IPS-18a (cell line): ENCODE measurements at regions not wholly inside any gene's neighbourhood (a gene's known extent, or its start where the extent isn't known, plus 50 kb on each side); places are given as distances from the start of the nearest gene placed in this dataset.
"Not testable (repeated sequence)": the region's sequence is repeated elsewhere in the genome, so short reads cannot be mapped to it uniquely, and the experiment has no call there.

Experiments used
- H3K27ac ChIP-seq: one replicate; pipeline ENCODE4 v1.5.1; 2013; ENCODE audit warnings: low read length
- H3K27me3 ChIP-seq: one replicate; pipeline ENCODE4 v1.6.1; 2013; ENCODE audit warnings: mild to moderate bottlenecking, low read length; ENCODE audit not compliant: control insufficient read depth, insufficient read depth
- H3K36me3 ChIP-seq: one replicate; pipeline ENCODE4 v1.6.1; 2013; ENCODE audit warnings: low read depth, low read length; ENCODE audit not compliant: control insufficient read depth
- H3K4me1 ChIP-seq: one replicate; pipeline ENCODE4 v1.6.1; 2013; ENCODE audit warnings: low read depth, low read length; ENCODE audit not compliant: control insufficient read depth
- H3K4me3 ChIP-seq: one replicate; pipeline ENCODE4 v1.5.1; 2013; ENCODE audit warnings: low read length
- H3K9ac ChIP-seq: one replicate; pipeline ENCODE4 v1.6.1; 2013; ENCODE audit warnings: mild to moderate bottlenecking, low read length, moderate library complexity
- H3K9me3 ChIP-seq: one replicate; pipeline ENCODE4 v1.6.1; 2013; ENCODE audit warnings: low read depth, low read length; ENCODE audit not compliant: control insufficient read depth

- H3K36me3 ChIP-seq, result no peaks in the 10 kb centered on the region
- no peaks in the 10 kb centered on the region for H3K9me3 ChIP-seq
- H3K27me3 ChIP-seq, result no peaks in the 10 kb centered on the region
- no peaks in the 10 kb centered on the region for H3K4me1 ChIP-seq
- no peak overlapping the region for H3K27ac ChIP-seq
- no peak overlapping the region for H3K4me3 ChIP-seq
- no peak overlapping the region for H3K9ac ChIP-seq
Observed at GRCh38 chr2:167817908-167818307, 429.5 kb downstream of the STK39 start.

GRCh38 chr2:167817422-167817821 lies 430.0 kb downstream of the STK39 start:
- H3K4me1 ChIP-seq, result no peaks in the 10 kb centered on the region
- H3K36me3 ChIP-seq, result no peaks in the 10 kb centered on the region
- H3K27me3 ChIP-seq, result no peaks in the 10 kb centered on the region
- H3K4me3 ChIP-seq, result no peak overlapping the region
- H3K9me3 ChIP-seq, result no peaks in the 10 kb centered on the region
- H3K9ac ChIP-seq, result no peak overlapping the region
- H3K27ac ChIP-seq, result no peak overlapping the region

- Histone ChIP-seq H3K4me1 (no peaks in the 10 kb centered on the region), H3K4me3 (no peak overlapping the region), H3K9me3 (no peaks in the 10 kb centered on the region), H3K27me3 (no peaks in the 10 kb centered on the region), H3K9ac (no peak overlapping the region), H3K27ac (no peak overlapping the region), H3K36me3 (no peaks in the 10 kb centered on the region)
Observed at GRCh38 chr2:167816874-167817290, 430.5 kb downstream of the STK39 start.

GRCh38 chr2:167814881-167815718 lies 432.3 kb downstream of the STK39 start:
- no peak overlapping the region for H3K27ac ChIP-seq
- no peaks in the 10 kb centered on the region for H3K27me3 ChIP-seq
- no peaks in the 10 kb centered on the region for H3K4me1 ChIP-seq
- H3K36me3 ChIP-seq, result no peaks in the 10 kb centered on the region
- no peaks in the 10 kb centered on the region for H3K9me3 ChIP-seq
- no peak overlapping the region for H3K4me3 ChIP-seq
- H3K9ac ChIP-seq, result no peak overlapping the region

GRCh38 chr2:167814482-167814880 lies 432.9 kb downstream of the STK39 start:
- H3K4me1 ChIP-seq, H3K27ac ChIP-seq, H3K27me3 ChIP-seq, H3K9me3 ChIP-seq, H3K36me3 ChIP-seq, H3K9ac ChIP-seq, H3K4me3 ChIP-seq: not testable (repeated sequence)

GRCh38 chr2:167809799-167810198 lies 437.6 kb downstream of the STK39 start:
- not testable (repeated sequence) for H3K36me3 ChIP-seq, H3K27ac ChIP-seq, H3K4me1 ChIP-seq, H3K4me3 ChIP-seq, H3K9ac ChIP-seq, H3K9me3 ChIP-seq, H3K27me3 ChIP-seq

- Histone ChIP-seq H3K27ac (no peak overlapping the region), H3K36me3 (no peaks in the 10 kb centered on the region), H3K4me1 (peaks cover 7% of the 10 kb centered on the region), H3K27me3 (no peaks in the 10 kb centered on the region), H3K9ac (no peak overlapping the region), H3K9me3 (no peaks in the 10 kb centered on the region), H3K4me3 (no peak overlapping the region)
Observed at GRCh38 chr2:167803449-167803988, 443.9 kb downstream of the STK39 start.

GRCh38 chr2:167794554-167795255 lies 452.7 kb downstream of the STK39 start:
- Histone ChIP-seq H3K36me3 (no peaks in the 10 kb centered on the region), H3K4me1 (peaks cover 23% of the 10 kb centered on the region), H3K9me3 (no peaks in the 10 kb centered on the region), H3K9ac (no peak overlapping the region), H3K27me3 (no peaks in the 10 kb centered on the region), H3K27ac (no peak overlapping the region), H3K4me3 (no peak overlapping the region)

- Histone ChIP-seq H3K27me3 (no peaks in the 10 kb centered on the region), H3K4me3 (no peak overlapping the region), H3K9me3 (no peaks in the 10 kb centered on the region), H3K27ac (no peak overlapping the region), H3K4me1 (peaks cover 23% of the 10 kb centered on the region), H3K36me3 (no peaks in the 10 kb centered on the region), H3K9ac (no peak overlapping the region)
Observed at GRCh38 chr2:167793725-167794124, 453.7 kb downstream of the STK39 start.

- Histone ChIP-seq H3K27me3 (no peaks in the 10 kb centered on the region), H3K9me3 (no peaks in the 10 kb centered on the region), H3K36me3 (no peaks in the 10 kb centered on the region), H3K9ac (no peak overlapping the region), H3K27ac (no peak overlapping the region), H3K4me1 (peaks cover 23% of the 10 kb centered on the region), H3K4me3 (no peak overlapping the region)
Observed at GRCh38 chr2:167792126-167792525, 455.3 kb downstream of the STK39 start.

GRCh38 chr2:167790781-167791450 lies 456.5 kb downstream of the STK39 start:
- no peak overlapping the region for H3K9ac ChIP-seq
- H3K4me1 ChIP-seq, result peaks cover 27% of the 10 kb centered on the region
- no peak overlapping the region for H3K27ac ChIP-seq
- H3K4me3 ChIP-seq, result no peak overlapping the region
- no peaks in the 10 kb centered on the region for H3K9me3 ChIP-seq
- no peaks in the 10 kb centered on the region for H3K36me3 ChIP-seq
- no peaks in the 10 kb centered on the region for H3K27me3 ChIP-seq
